WTC11 (cell line): ENCODE measurements at regions not wholly inside any gene's neighbourhood (a gene's known extent, or its start where the extent isn't known, plus 50 kb on each side); places are given as distances from the start of the nearest gene placed in this dataset.

Experiments used
- ATAC-seq: fragments of 200-7000 bp; cut with Tn5 transposase; 2 replicates; pipeline ENCODE4 v1.10.0; 2021; ENCODE audit warnings: mild to moderate bottlenecking, moderate library complexity
- CTCF ChIA-PET: fragments of 300-600 bp; sonication (Branson Sonifier 250); formaldehyde crosslinking; loops from one replicate; lab custom pipeline; 2021; ENCODE audit warnings: antibody characterized with exemption; lab: Charles Lee
- POLR2A ChIA-PET: fragments of 350-600 bp; sonication (Branson Sonifier 250); formaldehyde crosslinking; loops from one replicate; lab custom pipeline; 2021; ENCODE audit warnings: antibody characterized with exemption; lab: Charles Lee
- DNase-seq: peaks from one replicate; pipeline ENCODE4 v3.0.0; 2021; ENCODE audit warnings: low spot score
- H3K27ac Mint-ChIP-seq: 2 replicates; pipeline ENCODE4 v1.8.0; 2021; ENCODE audit warnings: mixed read lengths
- H3K27me3 Mint-ChIP-seq: 2 replicates; pipeline ENCODE4 v1.8.0; 2021; ENCODE audit warnings: low read depth, mild to moderate bottlenecking, moderate library complexity, mixed read lengths
- H3K36me3 Mint-ChIP-seq: 2 replicates; pipeline ENCODE4 v1.8.0; 2021; ENCODE audit warnings: mixed read lengths
- H3K4me1 Mint-ChIP-seq: 2 replicates; pipeline ENCODE4 v1.8.0; 2022; ENCODE audit warnings: mixed read lengths
- H3K4me3 Mint-ChIP-seq: 2 replicates; pipeline ENCODE4 v1.8.0; 2021; ENCODE audit warnings: mild to moderate bottlenecking, moderate library complexity, mixed read lengths
- H3K9me3 Mint-ChIP-seq: 2 replicates; pipeline ENCODE4 v1.8.0; 2021; ENCODE audit warnings: mixed read lengths
- ATF2 ChIP-seq: sonication (generic); formaldehyde crosslinking; IDR thresholded peaks from 2 replicates; pipeline ENCODE4 v1.8.1; 2022; ENCODE audit warnings: low read depth, missing genetic modification reagents, borderline replicate concordance
- CTCF ChIP-seq: fragments of 200-600 bp; IDR thresholded peaks from 2 replicates; pipeline ENCODE4 v1.8.0; 2022; ENCODE audit warnings: antibody characterized with exemption
- ETV6 ChIP-seq: sonication (generic); formaldehyde crosslinking; IDR thresholded peaks from 2 replicates; pipeline ENCODE4 v1.8.1; 2022; ENCODE audit warnings: mild to moderate bottlenecking, missing genetic modification reagents
- FOXK1 ChIP-seq: sonication (generic); formaldehyde crosslinking; IDR thresholded peaks from 2 replicates; pipeline ENCODE4 v1.8.0; 2022; ENCODE audit warnings: mild to moderate bottlenecking, moderate library complexity, missing genetic modification reagents
- GABPB1 ChIP-seq: sonication (generic); formaldehyde crosslinking; IDR thresholded peaks from 2 replicates; pipeline ENCODE4 v1.8.1; 2023; ENCODE audit warnings: mild to moderate bottlenecking, missing genetic modification reagents
- HMGXB4 ChIP-seq: sonication (generic); formaldehyde crosslinking; IDR thresholded peaks from 2 replicates; pipeline ENCODE4 v1.8.1; 2023; ENCODE audit warnings: mild to moderate bottlenecking, moderate library complexity, missing genetic modification reagents
- NR2C2 ChIP-seq: sonication (generic); formaldehyde crosslinking; IDR thresholded peaks from 2 replicates; pipeline ENCODE4 v1.8.0; 2022; ENCODE audit warnings: mild to moderate bottlenecking, missing genetic modification reagents
- NR3C1 ChIP-seq: sonication (generic); formaldehyde crosslinking; conservative IDR thresholded peaks from 2 replicates; pipeline ENCODE4 v1.8.1; 2023; ENCODE audit warnings: low read depth, mild to moderate bottlenecking, missing genetic modification reagents
- SMAD3 ChIP-seq: sonication (generic); formaldehyde crosslinking; IDR thresholded peaks from 2 replicates; pipeline ENCODE4 v1.8.0; 2022; ENCODE audit warnings: missing genetic modification reagents, mild to moderate bottlenecking, borderline replicate concordance
- TEAD1 ChIP-seq: sonication (generic); formaldehyde crosslinking; IDR thresholded peaks from 2 replicates; pipeline ENCODE4 v1.8.0; 2022; ENCODE audit warnings: mild to moderate bottlenecking, missing genetic modification reagents
- USF1 ChIP-seq: sonication (generic); formaldehyde crosslinking; IDR thresholded peaks from 2 replicates; pipeline ENCODE4 v1.8.0; 2022; ENCODE audit warnings: mild to moderate bottlenecking, missing genetic modification reagents
- ZNF281 ChIP-seq: sonication (generic); formaldehyde crosslinking; IDR thresholded peaks from 2 replicates; pipeline ENCODE4 v1.8.0; 2023; ENCODE audit warnings: mild to moderate bottlenecking, missing genetic modification reagents
- ZNF396 ChIP-seq: fragments of 250-450 bp; sonication (Bioruptor Pico); IDR thresholded peaks from 2 replicates; pipeline ENCODE4 v1.8.0; 2021; ENCODE audit warnings: mild to moderate bottlenecking, moderate library complexity, borderline replicate concordance
- ZSCAN18 ChIP-seq: fragments of 250-450 bp; sonication (Bioruptor Pico); IDR thresholded peaks from 2 replicates; pipeline ENCODE4 v2.1.2; 2022; ENCODE audit warnings: mild to moderate bottlenecking, moderate library complexity

GRCh38 chr10:44035474-44036197, 349.3 kb downstream of the CXCL12 start (continued):
- TF ChIP-seq HMGXB4 (CRISPR knock-in tag): no peak
- TF ChIP-seq TEAD1 (CRISPR knock-in tag): no peak
- TF ChIP-seq NR2C2 (CRISPR knock-in tag): no peak
- TF ChIP-seq, all 79 proteins: peak for 0

- Mint-ChIP-seq H3K27ac (no peak overlapping the region), H3K4me3 (no peak overlapping the region), H3K36me3 (no peaks in the 10 kb centered on the region), H3K4me1 (peaks cover 9% of the 10 kb centered on the region), H3K27me3 (peaks cover 2% of the 10 kb centered on the region; the same call in 1 of the 2 replicates), H3K9me3 (peaks cover under 1% of the 10 kb centered on the region; the same call in 1 of the 2 replicates)
- DNase-seq (no peak), ATAC-seq (no peak)
- POLR2A ChIA-PET: no interaction called here
- CTCF ChIA-PET: no interaction called here
- no peak for TF ChIP-seq GABPB1
- no peak for TF ChIP-seq USF1 (CRISPR knock-in tag)
- TF ChIP-seq SMAD3 (CRISPR knock-in tag): no peak
- TF ChIP-seq ZNF396 (CRISPR knock-in tag): no peak
- TF ChIP-seq FOXK1 (CRISPR knock-in tag): no peak
- TF ChIP-seq ZNF281: no peak
- no peak for TF ChIP-seq HMGXB4 (CRISPR knock-in tag)
- no peak for TF ChIP-seq ETV6 (CRISPR knock-in tag)
- TF ChIP-seq NR3C1: no peak
- TF ChIP-seq CTCF: no peak
- TF ChIP-seq ZSCAN18 (CRISPR knock-in tag): no peak
- TF ChIP-seq ATF2 (CRISPR knock-in tag): no peak
Observed at GRCh38 chr10:44034946-44035345, 350.0 kb downstream of the CXCL12 start.
